Progenitor cell of endocrine pancreas (in vitro differentiated cells): ENCODE measurements at regions not wholly inside any gene's neighbourhood (a gene's known extent, or its start where the extent isn't known, plus 50 kb on each side); places are given as distances from the start of the nearest gene placed in this dataset.
"Not testable (repeated sequence)": the region's sequence is repeated elsewhere in the genome, so short reads cannot be mapped to it uniquely, and the experiment has no call there.

Experiments used
- DNase-seq: peaks from one replicate; pipeline ENCODE4 v3.0.0; 2021; ENCODE audit warnings: low spot score; ENCODE audit not compliant: unreplicated experiment
- H3K27ac Mint-ChIP-seq: 2 replicates; pipeline ENCODE4 v1.8.0; 2021; ENCODE audit warnings: mild to moderate bottlenecking, moderate library complexity, mixed read lengths
- H3K27me3 Mint-ChIP-seq: 2 replicates; pipeline ENCODE4 v1.8.0; 2021; ENCODE audit warnings: mixed read lengths
- H3K36me3 Mint-ChIP-seq: 2 replicates; pipeline ENCODE4 v1.8.0; 2022; ENCODE audit warnings: mixed read lengths; ENCODE audit not compliant: insufficient read depth
- H3K4me1 Mint-ChIP-seq: 2 replicates; pipeline ENCODE4 v1.8.0; 2021; ENCODE audit warnings: low read depth, mixed read lengths
- H3K4me3 Mint-ChIP-seq: 2 replicates; pipeline ENCODE4 v1.8.0; 2021; ENCODE audit warnings: low read depth, mild to moderate bottlenecking, moderate library complexity, mixed read lengths
- H3K9me3 Mint-ChIP-seq: 2 replicates; pipeline ENCODE4 v1.8.0; 2021; ENCODE audit warnings: low read depth, mixed read lengths
- CTCF ChIP-seq: fragments of 200-600 bp; sonication (generic); IDR thresholded peaks from one replicate; pipeline ENCODE4 v1.5.0; 2021; ENCODE audit warnings: antibody characterized with exemption, mild to moderate bottlenecking; ENCODE audit not compliant: unreplicated experiment

- no peaks in the 10 kb centered on the region for H3K9me3 Mint-ChIP-seq
- no peak for TF ChIP-seq CTCF
- no peaks in the 10 kb centered on the region for H3K4me1 Mint-ChIP-seq
- no peak overlapping the region for H3K4me3 Mint-ChIP-seq
- DNase-seq: no peak
- H3K36me3 Mint-ChIP-seq: no peaks in the 10 kb centered on the region
- H3K27me3 Mint-ChIP-seq: peaks cover 31% of the 10 kb centered on the region
- no peak overlapping the region for H3K27ac Mint-ChIP-seq
Measured at GRCh38 chr2:7866104-7866503, 815.8 kb upstream of the ID2 start.

- no peak for TF ChIP-seq CTCF
- Mint-ChIP-seq H3K36me3 (no peaks in the 10 kb centered on the region), H3K27me3 (peaks cover 32% of the 10 kb centered on the region), H3K9me3 (no peaks in the 10 kb centered on the region), H3K4me1 (no peaks in the 10 kb centered on the region), H3K4me3 (no peak overlapping the region), H3K27ac (no peak overlapping the region)
- DNase-seq: no peak
Measured at GRCh38 chr2:7866825-7867224, 815.0 kb upstream of the ID2 start.

- no peak for DNase-seq
- no peak overlapping the region for H3K27ac Mint-ChIP-seq
- TF ChIP-seq CTCF: no peak
- H3K36me3 Mint-ChIP-seq: no peaks in the 10 kb centered on the region
- no peak overlapping the region for H3K4me3 Mint-ChIP-seq
- H3K27me3 Mint-ChIP-seq: peaks cover 28% of the 10 kb centered on the region
- no peaks in the 10 kb centered on the region for H3K4me1 Mint-ChIP-seq
- H3K9me3 Mint-ChIP-seq: no peaks in the 10 kb centered on the region
Measured at GRCh38 chr2:7867867-7868266, 814.0 kb upstream of the ID2 start.

GRCh38 chr2:7868836-7869235, 813.0 kb upstream of the ID2 start:
- no peak for TF ChIP-seq CTCF
- no peaks in the 10 kb centered on the region for H3K36me3 Mint-ChIP-seq
- no peak for DNase-seq
- H3K27ac Mint-ChIP-seq: peak overlapping the region; percentile 26
- H3K4me3 Mint-ChIP-seq: no peak overlapping the region
- no peaks in the 10 kb centered on the region for H3K9me3 Mint-ChIP-seq
- no peaks in the 10 kb centered on the region for H3K4me1 Mint-ChIP-seq
- peaks cover 25% of the 10 kb centered on the region for H3K27me3 Mint-ChIP-seq

- H3K27ac Mint-ChIP-seq, H3K9me3 Mint-ChIP-seq, H3K4me3 Mint-ChIP-seq, DNase-seq, H3K36me3 Mint-ChIP-seq: not testable (repeated sequence)
- Mint-ChIP-seq H3K27me3 (peaks cover 39% of the 10 kb centered on the region), H3K4me1 (peaks cover 35% of the 10 kb centered on the region)
Measured at GRCh38 chr2:7876445-7876844, 805.4 kb upstream of the ID2 start.

GRCh38 chr2:7878266-7878665, 803.6 kb upstream of the ID2 start:
- Mint-ChIP-seq H3K27me3 (peaks cover 50% of the 10 kb centered on the region), H3K4me1 (peaks cover 38% of the 10 kb centered on the region)
- not testable (repeated sequence) for H3K4me3 Mint-ChIP-seq, H3K36me3 Mint-ChIP-seq, H3K9me3 Mint-ChIP-seq, H3K27ac Mint-ChIP-seq, DNase-seq
